ENCODE measurements at regions not wholly inside any gene's neighbourhood (a gene's known extent, or its start where the extent isn't known, plus 50 kb on each side); places are given as distances from the start of the nearest gene placed in this dataset.

GRCh38 chr2:207289295-207290018 is 123.7 kb upstream of the KLF7 start:
- Histone ChIP-seq H3K79me2 (ENCODE audit: control insufficient read depth, insufficient read depth, low read length) (no peaks in the 10 kb centered on the region), H3K36me3 (ENCODE audit: control insufficient read depth, insufficient read depth, low read length) (no peaks in the 10 kb centered on the region), H3K4me3 (ENCODE audit: low read length) (no peak overlapping the region), H3K27ac (ENCODE audit: low read depth, low read length) (no peak overlapping the region), H2BK120ac (ENCODE audit: low read depth, low read length) (no peak overlapping the region), H3K18ac (ENCODE audit: low read length) (no peak overlapping the region), H3K27me3 (ENCODE audit: insufficient read depth, low read length, poor library complexity) (no peaks in the 10 kb centered on the region), H3K79me1 (ENCODE audit: low read length) (no peaks in the 10 kb centered on the region), H3K4ac (ENCODE audit: low read depth, low read length) (no peak overlapping the region), H2BK15ac (replicated peaks; ENCODE audit: low read depth) (no peak overlapping the region), H3K9ac (ENCODE audit: low read length) (no peak overlapping the region), H4K8ac (ENCODE audit: low read depth, low read length) (no peak overlapping the region), H2BK5ac (ENCODE audit: low read length) (no peak overlapping the region), H3K4me2 (ENCODE audit: low read length) (no peak overlapping the region), H4K5ac (ENCODE audit: low read length) (no peak overlapping the region), H2AK5ac (ENCODE audit: low read length) (no peak overlapping the region), H3K56ac (ENCODE audit: low read length) (no peak overlapping the region), H3K4me1 (ENCODE audit: control insufficient read depth, low read depth, low read length) (peaks cover 4% of the 10 kb centered on the region), H3K23ac (ENCODE audit: low read length) (no peak overlapping the region)
- no CpG with 5 or more reads among the region's 2 CpGs for WGBS (ENCODE audit: extremely low coverage, insufficient coverage, low lambda C conversion rate)
- DNase-seq: no peak

GRCh38 chr2:207290833-207291624 is 125.3 kb upstream of the KLF7 start:
- no peaks in the 10 kb centered on the region for H3K79me1 ChIP-seq (ENCODE audit: low read length)
- H3K27ac ChIP-seq (ENCODE audit: low read depth, low read length): no peak overlapping the region
- no peak overlapping the region for H3K4me2 ChIP-seq (ENCODE audit: low read length)
- no peak overlapping the region for H3K4me3 ChIP-seq (ENCODE audit: low read length)
- no peak overlapping the region for H3K18ac ChIP-seq (ENCODE audit: low read length)
- no peak overlapping the region for H3K23ac ChIP-seq (ENCODE audit: low read length)
- WGBS (ENCODE audit: extremely low coverage, insufficient coverage, low lambda C conversion rate): no CpG with 5 or more reads among the region's 5 CpGs
- no peak overlapping the region for H2AK5ac ChIP-seq (ENCODE audit: low read length)
- no peak overlapping the region for H3K56ac ChIP-seq (ENCODE audit: low read length)
- H2BK15ac ChIP-seq (replicated peaks; ENCODE audit: low read depth): no peak overlapping the region
- H3K79me2 ChIP-seq (ENCODE audit: control insufficient read depth, insufficient read depth, low read length): no peaks in the 10 kb centered on the region
- H4K8ac ChIP-seq (ENCODE audit: low read depth, low read length): no peak overlapping the region
- no peak overlapping the region for H2BK5ac ChIP-seq (ENCODE audit: low read length)
- H3K4ac ChIP-seq (ENCODE audit: low read depth, low read length): no peak overlapping the region
- DNase-seq: no peak
- no peak overlapping the region for H2BK120ac ChIP-seq (ENCODE audit: low read depth, low read length)
- H4K5ac ChIP-seq (ENCODE audit: low read length): no peak overlapping the region
- peaks cover 2% of the 10 kb centered on the region for H3K4me1 ChIP-seq (ENCODE audit: control insufficient read depth, low read depth, low read length)
- H3K27me3 ChIP-seq (ENCODE audit: insufficient read depth, low read length, poor library complexity): no peaks in the 10 kb centered on the region
- no peaks in the 10 kb centered on the region for H3K36me3 ChIP-seq (ENCODE audit: control insufficient read depth, insufficient read depth, low read length)
- H3K9ac ChIP-seq (ENCODE audit: low read length): no peak overlapping the region

DNA sequence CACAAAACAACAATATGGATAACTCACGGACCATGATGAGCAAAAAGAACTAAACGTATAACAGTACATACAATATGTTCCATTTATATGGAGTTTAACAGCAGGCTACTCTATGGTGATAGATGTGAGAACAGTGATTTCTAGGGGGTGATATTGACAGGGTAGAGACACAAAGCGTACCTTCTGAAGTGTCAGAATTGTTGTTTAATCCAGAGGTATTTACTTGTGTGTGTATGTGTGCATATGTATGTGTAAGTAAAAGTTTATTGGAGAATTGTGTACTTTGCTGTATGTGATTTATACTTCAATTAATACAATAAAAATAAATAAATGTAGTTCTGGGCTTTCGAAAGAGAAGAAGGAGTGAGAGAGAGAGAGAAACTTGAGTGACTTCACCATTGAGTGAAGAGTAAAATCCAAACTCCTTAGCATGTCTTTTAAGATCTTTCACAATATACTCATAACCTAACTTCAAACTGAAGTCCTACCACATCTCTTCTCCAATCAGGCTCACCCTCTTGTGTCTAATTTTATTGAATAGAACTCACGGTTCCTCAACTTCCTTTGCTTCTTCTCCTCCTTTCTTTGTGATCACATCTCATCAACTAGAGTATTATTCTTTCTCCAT is 126.0 kb upstream of the KLF7 start:
- Histone ChIP-seq H3K4me3 (ENCODE audit: low read length) (no peak overlapping the region), H3K36me3 (ENCODE audit: control insufficient read depth, insufficient read depth, low read length) (no peaks in the 10 kb centered on the region), H2AK5ac (ENCODE audit: low read length) (no peak overlapping the region), H4K5ac (ENCODE audit: low read length) (no peak overlapping the region), H3K4ac (ENCODE audit: low read depth, low read length) (no peak overlapping the region), H3K4me1 (ENCODE audit: control insufficient read depth, low read depth, low read length) (peaks cover 5% of the 10 kb centered on the region), H3K23ac (ENCODE audit: low read length) (no peak overlapping the region), H3K27ac (ENCODE audit: low read depth, low read length) (no peak overlapping the region), H2BK5ac (ENCODE audit: low read length) (no peak overlapping the region), H3K4me2 (ENCODE audit: low read length) (no peak overlapping the region), H4K8ac (ENCODE audit: low read depth, low read length) (no peak overlapping the region), H3K9ac (ENCODE audit: low read length) (no peak overlapping the region), H3K56ac (ENCODE audit: low read length) (no peak overlapping the region), H3K27me3 (ENCODE audit: insufficient read depth, low read length, poor library complexity) (no peaks in the 10 kb centered on the region), H3K79me1 (ENCODE audit: low read length) (no peaks in the 10 kb centered on the region), H3K79me2 (ENCODE audit: control insufficient read depth, insufficient read depth, low read length) (no peaks in the 10 kb centered on the region), H2BK120ac (ENCODE audit: low read depth, low read length) (no peak overlapping the region), H3K18ac (ENCODE audit: low read length) (no peak overlapping the region), H2BK15ac (replicated peaks; ENCODE audit: low read depth) (no peak overlapping the region)
- no peak for DNase-seq
- no CpG with 5 or more reads among the region's 5 CpGs for WGBS (ENCODE audit: extremely low coverage, insufficient coverage, low lambda C conversion rate)

GRCh38 chr2:207296265-207296948 is 130.7 kb upstream of the KLF7 start:
- H3K27ac ChIP-seq (ENCODE audit: low read depth, low read length): no peak overlapping the region
- H3K79me1 ChIP-seq (ENCODE audit: low read length): no peaks in the 10 kb centered on the region
- no peak overlapping the region for H3K4me3 ChIP-seq (ENCODE audit: low read length)
- peaks cover 4% of the 10 kb centered on the region for H3K4me1 ChIP-seq (ENCODE audit: control insufficient read depth, low read depth, low read length)
- no peaks in the 10 kb centered on the region for H3K27me3 ChIP-seq (ENCODE audit: insufficient read depth, low read length, poor library complexity)
- H3K4me2 ChIP-seq (ENCODE audit: low read length): no peak overlapping the region
- no CpG with 5 or more reads among the region's 3 CpGs for WGBS (ENCODE audit: extremely low coverage, insufficient coverage, low lambda C conversion rate)
- peak; percentile 42 for DNase-seq
- no peak overlapping the region for H2BK5ac ChIP-seq (ENCODE audit: low read length)
- no peak overlapping the region for H4K8ac ChIP-seq (ENCODE audit: low read depth, low read length)
- no peak overlapping the region for H3K9ac ChIP-seq (ENCODE audit: low read length)
- no peaks in the 10 kb centered on the region for H3K36me3 ChIP-seq (ENCODE audit: control insufficient read depth, insufficient read depth, low read length)
- H3K56ac ChIP-seq (ENCODE audit: low read length): peak overlapping the region; percentile 59
- no peak overlapping the region for H2AK5ac ChIP-seq (ENCODE audit: low read length)
- H3K18ac ChIP-seq (ENCODE audit: low read length): no peak overlapping the region
- no peak overlapping the region for H3K4ac ChIP-seq (ENCODE audit: low read depth, low read length)
- H4K5ac ChIP-seq (ENCODE audit: low read length): no peak overlapping the region
- H2BK120ac ChIP-seq (ENCODE audit: low read depth, low read length): no peak overlapping the region
- H3K23ac ChIP-seq (ENCODE audit: low read length): no peak overlapping the region
- H2BK15ac ChIP-seq (replicated peaks; ENCODE audit: low read depth): no peak overlapping the region
- no peaks in the 10 kb centered on the region for H3K79me2 ChIP-seq (ENCODE audit: control insufficient read depth, insufficient read depth, low read length)

GRCh38 chr2:207300817-207301216 is 135.1 kb upstream of the KLF7 start:
- H2BK120ac ChIP-seq (ENCODE audit: low read depth, low read length): no peak overlapping the region
- no peak overlapping the region for H4K8ac ChIP-seq (ENCODE audit: low read depth, low read length)
- no peak overlapping the region for H4K5ac ChIP-seq (ENCODE audit: low read length)
- no peak overlapping the region for H3K4ac ChIP-seq (ENCODE audit: low read depth, low read length)
- H3K79me2 ChIP-seq (ENCODE audit: control insufficient read depth, insufficient read depth, low read length): no peaks in the 10 kb centered on the region
- H3K79me1 ChIP-seq (ENCODE audit: low read length): no peaks in the 10 kb centered on the region
- no peak overlapping the region for H2BK15ac ChIP-seq (replicated peaks; ENCODE audit: low read depth)
- H3K36me3 ChIP-seq (ENCODE audit: control insufficient read depth, insufficient read depth, low read length): no peaks in the 10 kb centered on the region
- no peak for DNase-seq
- H3K4me1 ChIP-seq (ENCODE audit: control insufficient read depth, low read depth, low read length): peaks cover 4% of the 10 kb centered on the region
- H3K9ac ChIP-seq (ENCODE audit: low read length): no peak overlapping the region
- no peak overlapping the region for H3K4me3 ChIP-seq (ENCODE audit: low read length)
- H3K27me3 ChIP-seq (ENCODE audit: insufficient read depth, low read length, poor library complexity): no peaks in the 10 kb centered on the region
- no peak overlapping the region for H3K4me2 ChIP-seq (ENCODE audit: low read length)
- no CpG with 5 or more reads among the region's 1 CpG for WGBS (ENCODE audit: extremely low coverage, insufficient coverage, low lambda C conversion rate)
- H3K56ac ChIP-seq (ENCODE audit: low read length): no peak overlapping the region
- H3K23ac ChIP-seq (ENCODE audit: low read length): no peak overlapping the region
- H2BK5ac ChIP-seq (ENCODE audit: low read length): no peak overlapping the region
- H2AK5ac ChIP-seq (ENCODE audit: low read length): no peak overlapping the region
- no peak overlapping the region for H3K18ac ChIP-seq (ENCODE audit: low read length)
- no peak overlapping the region for H3K27ac ChIP-seq (ENCODE audit: low read depth, low read length)

Data from mesendoderm (in vitro differentiated cells).